Upper lobe of left lung (tissue), 4 donors: ENCODE measurements at regions not wholly inside any gene's neighbourhood (a gene's known extent, or its start where the extent isn't known, plus 50 kb on each side); places are given as distances from the start of the nearest gene placed in this dataset.

Experiments used
- POLR2A ChIP-seq, 4 donors: fragments of 450-650 bp; IDR thresholded peaks; one replicate each; pipeline ENCODE4 v1.5.1; 2016 to 2017; ENCODE audit warnings: antibody characterized with exemption in 4 of 4, mild to moderate bottlenecking in 2 of 4
- TF ChIP-seq, protein P1 (sequence below), 6 experiments: fragments of 450-650 bp in 4 of 6; fragments of 200-600 bp in 2 of 6; sonication (generic) in 2 of 6; IDR thresholded peaks; one replicate each; pipeline ENCODE4 v1.5.1; 2016 to 2019; ENCODE audit warnings: antibody characterized with exemption in 6 of 6

GRCh38 chr2:45273412-45274249 is 264.4 kb upstream of the SIX2 start:
- TF ChIP-seq, protein P1, sequence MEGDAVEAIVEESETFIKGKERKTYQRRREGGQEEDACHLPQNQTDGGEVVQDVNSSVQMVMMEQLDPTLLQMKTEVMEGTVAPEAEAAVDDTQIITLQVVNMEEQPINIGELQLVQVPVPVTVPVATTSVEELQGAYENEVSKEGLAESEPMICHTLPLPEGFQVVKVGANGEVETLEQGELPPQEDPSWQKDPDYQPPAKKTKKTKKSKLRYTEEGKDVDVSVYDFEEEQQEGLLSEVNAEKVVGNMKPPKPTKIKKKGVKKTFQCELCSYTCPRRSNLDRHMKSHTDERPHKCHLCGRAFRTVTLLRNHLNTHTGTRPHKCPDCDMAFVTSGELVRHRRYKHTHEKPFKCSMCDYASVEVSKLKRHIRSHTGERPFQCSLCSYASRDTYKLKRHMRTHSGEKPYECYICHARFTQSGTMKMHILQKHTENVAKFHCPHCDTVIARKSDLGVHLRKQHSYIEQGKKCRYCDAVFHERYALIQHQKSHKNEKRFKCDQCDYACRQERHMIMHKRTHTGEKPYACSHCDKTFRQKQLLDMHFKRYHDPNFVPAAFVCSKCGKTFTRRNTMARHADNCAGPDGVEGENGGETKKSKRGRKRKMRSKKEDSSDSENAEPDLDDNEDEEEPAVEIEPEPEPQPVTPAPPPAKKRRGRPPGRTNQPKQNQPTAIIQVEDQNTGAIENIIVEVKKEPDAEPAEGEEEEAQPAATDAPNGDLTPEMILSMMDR (IDR thresholded peaks at IDR 0.05), result no peak
- TF ChIP-seq POLR2A (IDR thresholded peaks at IDR 0.05), result no peak
